ENCODE measurements at regions not wholly inside any gene's neighbourhood (a gene's known extent, or its start where the extent isn't known, plus 50 kb on each side); places are given as distances from the start of the nearest gene placed in this dataset.
"Not testable (repeated sequence)": the region's sequence is repeated elsewhere in the genome, so short reads cannot be mapped to it uniquely, and the experiment has no call there.

- no peak for TF ChIP-seq CTCF (conservative IDR thresholded peaks at IDR 0.05; ENCODE audit: low read depth, low read length)
- DNase-seq (ENCODE audit: low read depth) = peak; percentile 46
- H3K4me3 ChIP-seq (ENCODE audit: low read depth, low read length) = no peak overlapping the region
Measured at GRCh38 chr17:33871720-33872540, 383.2 kb upstream of the CCL2 start.

GRCh38 chr17:33873201-33873617, 381.9 kb upstream of the CCL2 start:
- no peak overlapping the region for H3K4me3 ChIP-seq (ENCODE audit: low read depth, low read length)
- TF ChIP-seq CTCF (conservative IDR thresholded peaks at IDR 0.05; ENCODE audit: low read depth, low read length) = no peak
- no peak for DNase-seq (ENCODE audit: low read depth)

GRCh38 chr17:33874617-33875060, 380.4 kb upstream of the CCL2 start:
- no peak for DNase-seq (ENCODE audit: low read depth)
- TF ChIP-seq CTCF (conservative IDR thresholded peaks at IDR 0.05; ENCODE audit: low read depth, low read length) = no peak
- H3K4me3 ChIP-seq (ENCODE audit: low read depth, low read length) = no peak overlapping the region

GRCh38 chr17:33875973-33876372, 379.1 kb upstream of the CCL2 start:
- DNase-seq (ENCODE audit: low read depth) = no peak
- TF ChIP-seq CTCF (conservative IDR thresholded peaks at IDR 0.05; ENCODE audit: low read depth, low read length) = no peak
- no peak overlapping the region for H3K4me3 ChIP-seq (ENCODE audit: low read depth, low read length)

- DNase-seq (ENCODE audit: low read depth); H3K4me3 ChIP-seq (ENCODE audit: low read depth, low read length): not testable (repeated sequence)
Measured at GRCh38 chr17:33882273-33882672, 372.8 kb upstream of the CCL2 start.

GRCh38 chr17:33882677-33883076, 372.4 kb upstream of the CCL2 start:
- DNase-seq (ENCODE audit: low read depth); H3K4me3 ChIP-seq (ENCODE audit: low read depth, low read length): not testable (repeated sequence)

- no peak overlapping the region for H3K4me3 ChIP-seq (ENCODE audit: low read depth, low read length)
- no peak for TF ChIP-seq CTCF (conservative IDR thresholded peaks at IDR 0.05; ENCODE audit: low read depth, low read length)
- DNase-seq (ENCODE audit: low read depth) = no peak
Measured at GRCh38 chr17:33888455-33888854, 366.6 kb upstream of the CCL2 start.

- H3K4me3 ChIP-seq (ENCODE audit: low read depth, low read length) = no peak overlapping the region
- DNase-seq (ENCODE audit: low read depth) = no peak
- no peak for TF ChIP-seq CTCF (conservative IDR thresholded peaks at IDR 0.05; ENCODE audit: low read depth, low read length)
Measured at GRCh38 chr17:33889040-33889439, 366.0 kb upstream of the CCL2 start.
